ENCODE measurements at regions not wholly inside any gene's neighbourhood (a gene's known extent, or its start where the extent isn't known, plus 50 kb on each side); places are given as distances from the start of the nearest gene placed in this dataset.

- DNase-seq: no peak
Observed at GRCh38 chr1:96996001-96996400, 274.4 kb downstream of the PTBP2 start.

GRCh38 chr1:96997717-96998116 is 276.1 kb downstream of the PTBP2 start:
- no peak for DNase-seq

GRCh38 chr1:96998466-96998865 is 276.9 kb downstream of the PTBP2 start:
- DNase-seq: no peak

GRCh38 chr1:96999191-96999590 is 277.6 kb downstream of the PTBP2 start:
- DNase-seq: no peak

GRCh38 chr1:97004054-97004453 is 282.5 kb downstream of the PTBP2 start:
- no peak for DNase-seq

GRCh38 chr1:97004743-97005142 is 283.2 kb downstream of the PTBP2 start:
- no peak for DNase-seq

- no peak for DNase-seq
Observed at GRCh38 chr1:97006044-97006661, 284.6 kb downstream of the PTBP2 start.

- no peak for DNase-seq
Observed at GRCh38 chr1:97007840-97008604, 286.4 kb downstream of the PTBP2 start.

GRCh38 chr1:97010566-97011264 is 289.1 kb downstream of the PTBP2 start:
- DNase-seq: no peak

GRCh38 chr1:97013136-97013535 is 291.6 kb downstream of the PTBP2 start:
- DNase-seq: no peak

GRCh38 chr1:97013941-97014340 is 292.4 kb downstream of the PTBP2 start:
- DNase-seq: no peak

GRCh38 chr1:97014426-97014825 is 292.8 kb downstream of the PTBP2 start:
- DNase-seq: no peak

GRCh38 chr1:97017895-97018294 is 296.3 kb downstream of the PTBP2 start:
- no peak for DNase-seq

All from renal pelvis (tissue), 1 donor.